HFFc6 (cell line): ENCODE measurements at regions not wholly inside any gene's neighbourhood (a gene's known extent, or its start where the extent isn't known, plus 50 kb on each side); places are given as distances from the start of the nearest gene placed in this dataset.

ENCODE experiments used
- DNase-seq: peaks from one replicate; pipeline ENCODE4 v3.0.0-alpha.2; 2018
- H3K27ac Mint-ChIP-seq: 2 replicates; pipeline ENCODE4 v1.8.0; 2020; ENCODE audit warnings: mild to moderate bottlenecking, mixed read lengths
- H3K27me3 Mint-ChIP-seq: 2 replicates; pipeline ENCODE4 v1.8.0; 2021; ENCODE audit warnings: mild to moderate bottlenecking, moderate library complexity, mixed read lengths; ENCODE audit not compliant: insufficient read depth
- H3K36me3 Mint-ChIP-seq: 2 replicates; pipeline ENCODE4 v1.8.0; 2021; ENCODE audit warnings: low read depth, mixed read lengths
- H3K4me1 Mint-ChIP-seq: 2 replicates; pipeline ENCODE4 v1.8.0; 2020; ENCODE audit warnings: low read depth, mixed read lengths
- H3K4me3 Mint-ChIP-seq: 2 replicates; pipeline ENCODE4 v1.8.0; 2020; ENCODE audit warnings: mild to moderate bottlenecking, moderate library complexity, mixed read lengths
- H3K9me3 Mint-ChIP-seq: 2 replicates; pipeline ENCODE4 v1.8.0; 2020; ENCODE audit warnings: mild to moderate bottlenecking, mixed read lengths
- TF ChIP-seq, protein P1 (sequence below): fragments of 200-600 bp; sonication (generic); IDR thresholded peaks from 2 replicates; pipeline ENCODE4 v1.5.0; 2021; ENCODE audit warnings: antibody characterized with exemption, mild to moderate bottlenecking

DNA sequence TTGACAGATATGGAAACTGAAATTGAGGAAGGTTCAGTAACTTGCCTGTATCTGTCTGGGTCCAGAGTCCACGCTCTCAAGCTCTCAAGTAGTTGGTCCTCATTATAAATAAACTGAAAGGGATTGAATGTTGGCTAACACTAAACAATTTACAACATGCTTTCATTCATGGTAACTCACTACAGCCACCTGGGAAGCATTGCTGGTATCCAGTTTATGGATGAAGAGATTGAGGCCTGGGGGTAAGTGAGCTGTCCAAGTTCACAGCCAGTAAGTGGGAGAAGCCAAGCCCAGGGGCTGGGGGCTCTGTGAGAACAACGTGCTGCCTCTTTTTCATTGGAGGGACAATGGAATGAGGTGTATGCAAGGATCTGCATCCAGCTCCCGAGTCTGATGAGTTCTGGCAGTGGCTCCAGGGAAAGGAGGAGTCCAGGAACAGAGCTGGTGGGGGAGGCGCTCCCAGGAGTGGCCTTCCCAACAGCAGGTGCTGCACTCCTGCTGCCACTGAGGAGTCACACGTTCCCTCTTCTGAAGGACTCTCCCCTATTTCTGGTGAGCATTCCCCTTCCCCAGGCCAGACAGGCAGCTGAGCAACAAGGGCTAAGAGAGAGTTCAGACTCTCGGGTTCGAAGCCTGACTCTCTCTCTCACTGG lies 175.8 kb downstream of the CSNK2A3 start:
- TF ChIP-seq, protein P1, sequence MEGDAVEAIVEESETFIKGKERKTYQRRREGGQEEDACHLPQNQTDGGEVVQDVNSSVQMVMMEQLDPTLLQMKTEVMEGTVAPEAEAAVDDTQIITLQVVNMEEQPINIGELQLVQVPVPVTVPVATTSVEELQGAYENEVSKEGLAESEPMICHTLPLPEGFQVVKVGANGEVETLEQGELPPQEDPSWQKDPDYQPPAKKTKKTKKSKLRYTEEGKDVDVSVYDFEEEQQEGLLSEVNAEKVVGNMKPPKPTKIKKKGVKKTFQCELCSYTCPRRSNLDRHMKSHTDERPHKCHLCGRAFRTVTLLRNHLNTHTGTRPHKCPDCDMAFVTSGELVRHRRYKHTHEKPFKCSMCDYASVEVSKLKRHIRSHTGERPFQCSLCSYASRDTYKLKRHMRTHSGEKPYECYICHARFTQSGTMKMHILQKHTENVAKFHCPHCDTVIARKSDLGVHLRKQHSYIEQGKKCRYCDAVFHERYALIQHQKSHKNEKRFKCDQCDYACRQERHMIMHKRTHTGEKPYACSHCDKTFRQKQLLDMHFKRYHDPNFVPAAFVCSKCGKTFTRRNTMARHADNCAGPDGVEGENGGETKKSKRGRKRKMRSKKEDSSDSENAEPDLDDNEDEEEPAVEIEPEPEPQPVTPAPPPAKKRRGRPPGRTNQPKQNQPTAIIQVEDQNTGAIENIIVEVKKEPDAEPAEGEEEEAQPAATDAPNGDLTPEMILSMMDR, result no peak
- Mint-ChIP-seq H3K9me3 (no peaks in the 10 kb centered on the region), H3K27ac (no peak overlapping the region), H3K27me3 (peaks cover 12% of the 10 kb centered on the region), H3K4me1 (peaks cover 12% of the 10 kb centered on the region), H3K4me3 (no peak overlapping the region), H3K36me3 (no peaks in the 10 kb centered on the region)
- DNase-seq, result no peak

DNA sequence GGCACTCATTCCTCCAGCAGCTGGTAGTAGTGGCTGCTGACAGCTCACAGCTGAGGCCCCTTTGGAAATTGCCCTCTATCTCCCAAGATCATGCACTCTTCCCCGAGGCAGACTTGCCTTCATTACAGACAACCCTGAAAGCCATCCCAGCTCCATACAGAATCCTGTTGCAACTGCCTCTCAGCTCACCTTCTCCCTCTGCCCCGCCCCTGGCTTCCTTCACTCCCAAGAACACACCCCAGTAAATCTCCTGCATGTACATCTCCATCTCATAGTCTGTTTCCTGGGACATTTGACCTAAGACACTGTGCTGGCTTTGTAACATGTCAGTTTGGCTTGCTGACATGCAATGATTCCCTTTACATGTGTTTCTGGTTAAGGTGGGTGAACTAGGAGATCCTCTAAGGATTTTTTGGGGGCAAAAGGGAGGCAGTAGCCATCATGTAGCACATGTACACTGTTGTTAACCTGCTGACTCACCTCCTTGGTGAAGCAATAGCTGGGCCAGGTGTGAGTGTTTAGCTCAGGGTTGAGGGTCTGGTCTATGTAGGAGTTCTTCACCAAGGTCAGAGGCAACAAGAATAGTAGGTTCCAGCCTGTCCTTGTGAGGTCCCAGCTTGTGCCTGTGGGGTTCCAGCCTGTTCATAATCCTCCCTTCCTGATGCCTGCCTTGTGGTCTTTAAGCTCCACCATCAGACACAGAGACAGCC lies 179.6 kb downstream of the CSNK2A3 start:
- H3K4me1 Mint-ChIP-seq, result peaks cover 8% of the 10 kb centered on the region; the same call in 1 of the 2 replicates
- H3K4me3 Mint-ChIP-seq, result no peak overlapping the region
- no peaks in the 10 kb centered on the region for H3K9me3 Mint-ChIP-seq
- no peaks in the 10 kb centered on the region for H3K36me3 Mint-ChIP-seq
- TF ChIP-seq, protein P1, result no peak
- no peak for DNase-seq
- no peak overlapping the region for H3K27ac Mint-ChIP-seq
- peaks cover 16% of the 10 kb centered on the region for H3K27me3 Mint-ChIP-seq

- Mint-ChIP-seq H3K9me3 (no peaks in the 10 kb centered on the region), H3K27ac (no peak overlapping the region), H3K4me3 (no peak overlapping the region), H3K36me3 (no peaks in the 10 kb centered on the region), H3K27me3 (peaks cover 21% of the 10 kb centered on the region), H3K4me1 (peaks cover 8% of the 10 kb centered on the region; the same call in 1 of the 2 replicates)
- DNase-seq, result no peak
- TF ChIP-seq, protein P1, result no peak
These were observed 181.2 kb downstream of the CSNK2A3 start for GRCh38 chr11:11171854-11172253.

DNA sequence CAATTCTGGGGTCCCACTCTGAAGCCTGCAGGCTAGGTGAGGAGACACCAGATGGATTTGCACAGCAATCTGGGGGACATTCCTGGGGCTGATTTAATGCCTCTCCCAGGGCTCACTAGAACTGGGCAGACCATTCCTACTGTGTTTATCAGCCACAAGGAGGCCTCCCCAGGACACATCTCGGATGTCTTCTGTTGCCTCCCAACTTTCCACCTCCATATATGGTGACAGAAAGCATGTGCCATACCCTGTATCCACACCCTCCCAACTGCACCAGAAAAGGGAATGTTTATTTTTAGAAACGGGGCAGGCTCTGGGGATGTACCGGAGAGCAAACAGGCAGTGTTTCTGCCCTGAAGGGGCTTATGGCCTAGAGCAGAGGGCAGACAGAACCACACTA lies 181.8 kb downstream of the CSNK2A3 start:
- no peak overlapping the region for H3K27ac Mint-ChIP-seq
- H3K36me3 Mint-ChIP-seq, result no peaks in the 10 kb centered on the region
- H3K4me3 Mint-ChIP-seq, result no peak overlapping the region
- H3K9me3 Mint-ChIP-seq, result no peaks in the 10 kb centered on the region
- TF ChIP-seq, protein P1, result no peak
- peak; percentile 11 for DNase-seq
- H3K4me1 Mint-ChIP-seq, result peaks cover 8% of the 10 kb centered on the region; the same call in 1 of the 2 replicates
- peaks cover 21% of the 10 kb centered on the region for H3K27me3 Mint-ChIP-seq

DNA sequence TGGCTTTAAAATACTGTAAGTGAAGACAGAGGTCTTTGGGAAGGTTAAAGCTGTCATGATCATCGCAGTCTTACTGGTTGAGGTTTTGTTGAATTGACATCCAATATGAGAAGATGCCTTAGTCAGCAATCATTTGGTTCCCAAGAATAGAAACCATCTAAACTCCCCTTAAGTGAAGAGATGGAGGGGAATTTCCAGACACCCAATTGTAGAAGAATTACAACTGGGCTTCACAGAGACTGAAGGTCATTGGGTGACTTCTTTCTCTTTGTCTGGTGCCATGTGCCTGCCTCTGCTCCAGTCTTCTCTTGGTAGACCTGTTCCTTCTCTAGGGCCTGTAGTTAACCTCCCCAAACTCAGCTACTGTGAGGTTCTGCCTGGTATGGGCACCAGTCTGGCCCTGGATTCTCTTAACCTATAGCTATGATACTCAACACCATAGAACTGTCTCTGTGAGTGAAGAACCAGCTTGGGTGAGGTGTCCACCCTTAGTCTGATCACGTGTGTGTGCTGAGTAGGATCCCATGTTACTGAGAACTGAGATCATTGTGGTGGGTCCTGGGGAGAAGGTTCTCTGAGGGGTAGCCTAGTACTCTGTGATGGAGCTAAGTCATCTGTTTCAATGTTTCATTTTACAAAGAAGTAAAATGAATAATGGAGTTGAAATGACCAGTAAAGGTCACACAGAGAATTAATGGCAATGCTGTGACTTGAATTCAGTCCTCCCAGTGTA lies 182.5 kb downstream of the CSNK2A3 start:
- no peak for DNase-seq

More for the DNA sequence above, 182.5 kb downstream of the CSNK2A3 start:
- H3K4me1 Mint-ChIP-seq, result peaks cover 8% of the 10 kb centered on the region; the same call in 1 of the 2 replicates
- H3K36me3 Mint-ChIP-seq, result no peaks in the 10 kb centered on the region
- H3K27me3 Mint-ChIP-seq, result peaks cover 21% of the 10 kb centered on the region
- TF ChIP-seq, protein P1, result no peak
- H3K27ac Mint-ChIP-seq, result no peak overlapping the region
- no peaks in the 10 kb centered on the region for H3K9me3 Mint-ChIP-seq
- no peak overlapping the region for H3K4me3 Mint-ChIP-seq
